Omental fat pad (tissue), 3 donors: ENCODE measurements at regions not wholly inside any gene's neighbourhood (a gene's known extent, or its start where the extent isn't known, plus 50 kb on each side); places are given as distances from the start of the nearest gene placed in this dataset.

ENCODE experiments used
- ATAC-seq: fragments of 150-250 bp; one replicate; pipeline ENCODE4 v1.9.1; 2016; ENCODE audit warnings: mild to moderate bottlenecking, moderate library complexity; ENCODE audit not compliant: low FRiP score
- DNase-seq: peaks from one replicate; pipeline ENCODE4 v3.0.0-alpha.2; 2019; ENCODE audit warnings: low spot score
- CTCF ChIP-seq, 3 donors: fragments of 450-650 bp; IDR thresholded peaks; one replicate each; pipeline ENCODE4 v1.5.1; 2016 to 2017; ENCODE audit warnings: antibody characterized with exemption in 3 of 3, mild to moderate bottlenecking in 3 of 3, moderate library complexity in 2 of 3

- DNase-seq (no peak), ATAC-seq (no peak)
- no peak for TF ChIP-seq CTCF (IDR thresholded peaks at IDR 0.05)
Measured at GRCh38 chr2:163306647-163307046, 429.2 kb downstream of the FIGN start.

GRCh38 chr2:163302141-163302540, 433.7 kb downstream of the FIGN start:
- DNase-seq (no peak), ATAC-seq (no peak)
- TF ChIP-seq CTCF (IDR thresholded peaks at IDR 0.05) = no peak

GRCh38 chr2:163291790-163292189, 444.0 kb downstream of the FIGN start:
- DNase-seq (no peak), ATAC-seq (no peak)
- no peak for TF ChIP-seq CTCF (IDR thresholded peaks at IDR 0.05)

GRCh38 chr2:163281717-163282116, 443.1 kb upstream of the KCNH7 start:
- DNase-seq = no peak
- no peak for ATAC-seq
- no peak for TF ChIP-seq CTCF (IDR thresholded peaks at IDR 0.05)

- no peak for ATAC-seq
- no peak for DNase-seq
- no peak for TF ChIP-seq CTCF (IDR thresholded peaks at IDR 0.05)
Measured at GRCh38 chr2:163269374-163270021, 430.9 kb upstream of the KCNH7 start.

- ATAC-seq (no peak), DNase-seq (no peak)
- no peak for TF ChIP-seq CTCF (IDR thresholded peaks at IDR 0.05)
Measured at GRCh38 chr2:163266772-163267171, 428.2 kb upstream of the KCNH7 start.

GRCh38 chr2:163265562-163265961, 427.0 kb upstream of the KCNH7 start:
- no peak for TF ChIP-seq CTCF (IDR thresholded peaks at IDR 0.05)
- DNase-seq = no peak
- no peak for ATAC-seq
